T-helper 2 cell treated with Interferon-gamma antibody and Interleukin-4, amounts not matched to agents 5 μg/mL and 100 μg/mL, for 36 hours (primary cell): ENCODE measurements at regions not wholly inside any gene's neighbourhood (a gene's known extent, or its start where the extent isn't known, plus 50 kb on each side); places are given as distances from the start of the nearest gene placed in this dataset.

Experiments
- DNase-seq: peaks from one replicate; pipeline ENCODE4 v3.0.0; 2021; ENCODE audit warnings: low spot score
- H3K27ac Mint-ChIP-seq: one replicate; pipeline ENCODE4 v1.8.0; 2021; ENCODE audit warnings: mild to moderate bottlenecking, mixed read lengths
- H3K27me3 Mint-ChIP-seq: one replicate; pipeline ENCODE4 v1.8.0; 2021; ENCODE audit warnings: low read depth, mixed read lengths
- H3K36me3 Mint-ChIP-seq: one replicate; pipeline ENCODE4 v1.8.0; 2021; ENCODE audit warnings: low read depth, mixed read lengths
- H3K4me1 Mint-ChIP-seq: one replicate; pipeline ENCODE4 v1.8.0; 2021; ENCODE audit warnings: low read depth, mixed read lengths
- H3K4me3 Mint-ChIP-seq: one replicate; pipeline ENCODE4 v1.8.0; 2022; ENCODE audit warnings: mild to moderate bottlenecking, moderate library complexity, mixed read lengths
- H3K9me3 Mint-ChIP-seq: one replicate; pipeline ENCODE4 v1.8.0; 2021; ENCODE audit warnings: mixed read lengths

GRCh38 chr14:38755036-38755435 is 348.0 kb downstream of the SEC23A start:
- Mint-ChIP-seq H3K27me3 (no peaks in the 10 kb centered on the region), H3K9me3 (no peaks in the 10 kb centered on the region), H3K4me3 (no peak overlapping the region), H3K4me1 (no peaks in the 10 kb centered on the region), H3K27ac (no peak overlapping the region), H3K36me3 (no peaks in the 10 kb centered on the region)
- no peak for DNase-seq

- DNase-seq: no peak
- Mint-ChIP-seq H3K4me1 (no peaks in the 10 kb centered on the region), H3K27me3 (no peaks in the 10 kb centered on the region), H3K4me3 (no peak overlapping the region), H3K9me3 (no peaks in the 10 kb centered on the region), H3K27ac (no peak overlapping the region), H3K36me3 (no peaks in the 10 kb centered on the region)
Observed at GRCh38 chr14:38752750-38753149, 350.3 kb downstream of the SEC23A start.

- Mint-ChIP-seq H3K4me1 (no peaks in the 10 kb centered on the region), H3K27ac (no peak overlapping the region), H3K36me3 (no peaks in the 10 kb centered on the region), H3K9me3 (no peaks in the 10 kb centered on the region), H3K4me3 (no peak overlapping the region), H3K27me3 (no peaks in the 10 kb centered on the region)
- no peak for DNase-seq
Observed at GRCh38 chr14:38752341-38752740, 350.7 kb downstream of the SEC23A start.

DNA sequence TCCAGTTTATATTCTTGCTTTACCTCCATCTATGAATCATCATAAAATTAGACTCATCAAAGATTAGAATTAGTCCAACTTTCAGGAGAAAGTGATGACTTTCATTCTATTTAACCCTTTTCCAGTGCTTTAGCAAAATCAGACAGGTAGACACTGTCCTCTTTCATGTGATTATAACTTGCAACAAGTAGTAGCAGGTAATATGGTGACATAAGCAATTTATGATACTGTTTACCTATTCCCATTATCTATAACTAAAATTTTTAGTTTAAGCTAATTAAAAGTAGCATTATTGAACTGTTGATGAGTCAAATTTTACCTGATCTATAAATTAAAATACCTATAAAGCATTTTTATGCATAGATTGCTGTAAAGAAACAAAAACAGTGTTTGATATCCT is 351.6 kb downstream of the SEC23A start:
- no peaks in the 10 kb centered on the region for H3K36me3 Mint-ChIP-seq
- no peaks in the 10 kb centered on the region for H3K27me3 Mint-ChIP-seq
- no peaks in the 10 kb centered on the region for H3K4me1 Mint-ChIP-seq
- H3K4me3 Mint-ChIP-seq: no peak overlapping the region
- no peak overlapping the region for H3K27ac Mint-ChIP-seq
- no peaks in the 10 kb centered on the region for H3K9me3 Mint-ChIP-seq
- no peak for DNase-seq

- H3K4me3 Mint-ChIP-seq: no peak overlapping the region
- H3K4me1 Mint-ChIP-seq: no peaks in the 10 kb centered on the region
- no peaks in the 10 kb centered on the region for H3K27me3 Mint-ChIP-seq
- DNase-seq: no peak
- H3K9me3 Mint-ChIP-seq: no peaks in the 10 kb centered on the region
- H3K36me3 Mint-ChIP-seq: no peaks in the 10 kb centered on the region
- H3K27ac Mint-ChIP-seq: no peak overlapping the region
Observed at GRCh38 chr14:38749936-38750335, 353.1 kb downstream of the SEC23A start.

DNA sequence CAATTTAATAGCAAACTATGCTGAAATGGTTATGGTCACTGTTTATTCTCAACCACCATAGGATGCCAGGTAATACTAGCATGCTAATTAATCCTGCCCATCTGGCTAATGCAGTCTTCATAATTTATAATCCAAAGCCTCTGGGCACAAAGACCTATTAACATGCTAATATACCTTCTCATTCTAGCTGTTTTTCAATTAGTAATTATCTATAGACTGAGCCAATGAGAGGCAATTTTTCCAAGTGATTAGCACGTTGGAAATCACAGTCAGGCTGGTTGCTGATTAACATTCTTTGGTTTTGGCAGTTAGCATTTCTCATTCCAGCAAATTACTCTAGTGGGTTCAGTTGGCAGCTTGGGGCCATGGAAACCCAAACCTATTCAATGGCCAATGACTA is 357.2 kb downstream of the SEC23A start:
- H3K4me3 Mint-ChIP-seq: no peak overlapping the region
- H3K27ac Mint-ChIP-seq: no peak overlapping the region
- H3K27me3 Mint-ChIP-seq: no peaks in the 10 kb centered on the region
- no peak for DNase-seq
- H3K4me1 Mint-ChIP-seq: no peaks in the 10 kb centered on the region
- no peaks in the 10 kb centered on the region for H3K36me3 Mint-ChIP-seq
- no peaks in the 10 kb centered on the region for H3K9me3 Mint-ChIP-seq

DNA sequence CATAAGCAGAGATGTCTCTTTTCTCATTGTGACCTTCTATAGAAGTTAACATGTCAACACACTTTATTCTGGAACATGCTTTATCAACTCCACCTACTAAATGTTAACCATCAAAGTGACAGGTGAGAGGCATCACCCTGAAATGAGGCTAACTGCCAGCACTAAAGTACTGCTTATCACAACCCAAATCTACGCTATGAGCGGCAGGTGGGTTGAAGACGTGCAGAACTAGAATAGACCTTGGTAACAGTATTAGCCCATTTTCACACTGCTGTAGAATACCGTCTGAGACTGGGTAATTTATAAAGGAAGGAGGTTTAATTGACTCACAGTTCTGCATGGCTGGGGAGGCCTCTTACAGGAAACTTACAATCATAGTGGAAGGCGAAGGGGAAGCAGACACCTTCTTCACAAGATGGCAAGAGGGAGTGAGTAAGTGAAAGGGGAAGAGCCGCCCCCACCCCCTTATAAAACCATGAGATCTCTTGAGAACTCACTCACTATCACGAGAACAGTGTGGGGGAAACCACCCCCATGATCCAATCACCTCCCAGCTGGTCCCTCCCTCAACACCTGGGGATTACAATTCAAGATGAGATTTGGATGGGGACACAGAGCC is 359.0 kb downstream of the SEC23A start:
- Mint-ChIP-seq H3K27ac (no peak overlapping the region), H3K4me3 (no peak overlapping the region), H3K36me3 (no peaks in the 10 kb centered on the region), H3K4me1 (no peaks in the 10 kb centered on the region), H3K9me3 (no peaks in the 10 kb centered on the region), H3K27me3 (no peaks in the 10 kb centered on the region)
- DNase-seq: no peak

- Mint-ChIP-seq H3K36me3 (no peaks in the 10 kb centered on the region), H3K4me3 (no peak overlapping the region), H3K4me1 (no peaks in the 10 kb centered on the region), H3K27me3 (no peaks in the 10 kb centered on the region), H3K27ac (no peak overlapping the region), H3K9me3 (no peaks in the 10 kb centered on the region)
- DNase-seq: no peak
Observed at GRCh38 chr14:38737686-38738407, 365.2 kb downstream of the SEC23A start.

GRCh38 chr14:38735005-38735404 is 368.0 kb downstream of the SEC23A start:
- no peak overlapping the region for H3K4me3 Mint-ChIP-seq
- H3K9me3 Mint-ChIP-seq: no peaks in the 10 kb centered on the region
- no peak for DNase-seq
- no peaks in the 10 kb centered on the region for H3K4me1 Mint-ChIP-seq
- no peak overlapping the region for H3K27ac Mint-ChIP-seq
- no peaks in the 10 kb centered on the region for H3K36me3 Mint-ChIP-seq
- no peaks in the 10 kb centered on the region for H3K27me3 Mint-ChIP-seq

GRCh38 chr14:38731962-38732361 is 371.1 kb downstream of the SEC23A start:
- no peaks in the 10 kb centered on the region for H3K27me3 Mint-ChIP-seq
- H3K4me1 Mint-ChIP-seq: no peaks in the 10 kb centered on the region
- no peak overlapping the region for H3K4me3 Mint-ChIP-seq
- H3K27ac Mint-ChIP-seq: no peak overlapping the region
- no peaks in the 10 kb centered on the region for H3K36me3 Mint-ChIP-seq
- H3K9me3 Mint-ChIP-seq: no peaks in the 10 kb centered on the region
- DNase-seq: no peak

GRCh38 chr14:38730420-38730819 is 372.6 kb downstream of the SEC23A start:
- no peaks in the 10 kb centered on the region for H3K9me3 Mint-ChIP-seq
- no peak for DNase-seq
- H3K27me3 Mint-ChIP-seq: no peaks in the 10 kb centered on the region
- H3K27ac Mint-ChIP-seq: no peak overlapping the region
- no peaks in the 10 kb centered on the region for H3K36me3 Mint-ChIP-seq
- no peak overlapping the region for H3K4me3 Mint-ChIP-seq
- no peaks in the 10 kb centered on the region for H3K4me1 Mint-ChIP-seq

GRCh38 chr14:38727731-38728130 is 375.3 kb downstream of the SEC23A start:
- no peaks in the 10 kb centered on the region for H3K36me3 Mint-ChIP-seq
- no peak overlapping the region for H3K27ac Mint-ChIP-seq
- no peaks in the 10 kb centered on the region for H3K27me3 Mint-ChIP-seq
- no peak for DNase-seq
- no peaks in the 10 kb centered on the region for H3K9me3 Mint-ChIP-seq
- no peaks in the 10 kb centered on the region for H3K4me1 Mint-ChIP-seq
- H3K4me3 Mint-ChIP-seq: no peak overlapping the region

DNA sequence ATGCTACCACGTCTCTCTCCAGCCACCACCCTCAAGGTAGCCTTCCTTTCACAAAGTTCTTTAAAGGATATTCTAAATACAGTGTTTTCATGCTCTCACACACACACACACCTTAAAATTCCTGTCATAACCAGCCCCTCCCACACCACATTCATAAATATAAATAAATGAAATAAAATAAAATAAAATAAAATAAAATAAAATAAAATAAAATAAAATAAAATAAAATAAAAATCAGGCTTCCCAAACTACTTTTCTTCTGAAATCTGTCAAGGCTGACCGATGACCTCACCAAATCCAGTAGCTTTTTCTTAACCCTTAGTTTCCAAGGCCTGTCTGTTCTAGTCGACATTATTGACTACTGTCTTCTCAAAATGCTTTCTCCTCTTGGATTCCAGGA is 378.4 kb downstream of the SEC23A start:
- H3K27ac Mint-ChIP-seq: no peak overlapping the region
- H3K27me3 Mint-ChIP-seq: no peaks in the 10 kb centered on the region
- DNase-seq: no peak
- H3K4me3 Mint-ChIP-seq: no peak overlapping the region
- H3K9me3 Mint-ChIP-seq: no peaks in the 10 kb centered on the region
- H3K4me1 Mint-ChIP-seq: no peaks in the 10 kb centered on the region
- no peaks in the 10 kb centered on the region for H3K36me3 Mint-ChIP-seq

- H3K4me3 Mint-ChIP-seq: no peak overlapping the region
- no peaks in the 10 kb centered on the region for H3K27me3 Mint-ChIP-seq
- H3K9me3 Mint-ChIP-seq: no peaks in the 10 kb centered on the region
- no peaks in the 10 kb centered on the region for H3K36me3 Mint-ChIP-seq
- no peak for DNase-seq
- no peaks in the 10 kb centered on the region for H3K4me1 Mint-ChIP-seq
- no peak overlapping the region for H3K27ac Mint-ChIP-seq
Observed at GRCh38 chr14:38723959-38724358, 379.1 kb downstream of the SEC23A start.

- Mint-ChIP-seq H3K4me3 (no peak overlapping the region), H3K27ac (no peak overlapping the region), H3K4me1 (no peaks in the 10 kb centered on the region), H3K9me3 (no peaks in the 10 kb centered on the region), H3K36me3 (no peaks in the 10 kb centered on the region), H3K27me3 (no peaks in the 10 kb centered on the region)
- no peak for DNase-seq
Observed at GRCh38 chr14:38723277-38723676, 379.8 kb downstream of the SEC23A start.
